Smooth muscle cell (in vitro differentiated cells): ENCODE measurements at regions not wholly inside any gene's neighbourhood (a gene's known extent, or its start where the extent isn't known, plus 50 kb on each side); places are given as distances from the start of the nearest gene placed in this dataset.
"Not testable (repeated sequence)": the region's sequence is repeated elsewhere in the genome, so short reads cannot be mapped to it uniquely, and the experiment has no call there.

Source experiments
- DNase-seq: peaks from one replicate; lab custom pipeline; 2025; ENCODE audit not compliant: unreplicated experiment; lab: John Stamatoyannopoulos, UW
- H2AFZ ChIP-seq: fragments of 200-600 bp; sonication (generic); 2 replicates; pipeline ENCODE4 v1.6.0; 2016; ENCODE audit warnings: antibody characterized with exemption, low read depth, mild to moderate bottlenecking
- H3F3A ChIP-seq: fragments of 200-600 bp; sonication (generic); 2 replicates; pipeline ENCODE4 v1.6.0; 2017; ENCODE audit warnings: antibody characterized with exemption, low read depth
- H3K27ac ChIP-seq: fragments of 200-600 bp; sonication (generic); 2 replicates; pipeline ENCODE4 v1.5.1; 2016; ENCODE audit warnings: low read depth, mild to moderate bottlenecking
- H3K27me3 ChIP-seq: fragments of 200-600 bp; sonication (generic); 2 replicates; pipeline ENCODE4 v1.6.1; 2016; ENCODE audit warnings: low read depth, mild to moderate bottlenecking
- H3K36me3 ChIP-seq: fragments of 200-600 bp; sonication (generic); 2 replicates; pipeline ENCODE4 v1.5.1; 2016; ENCODE audit warnings: low read depth
- H3K4me1 ChIP-seq: fragments of 200-600 bp; sonication (generic); 2 replicates; pipeline ENCODE4 v1.5.1; 2016; ENCODE audit warnings: low read depth
- H3K4me2 ChIP-seq: fragments of 200-600 bp; sonication (generic); 2 replicates; pipeline ENCODE4 v1.6.0; 2016; ENCODE audit warnings: mild to moderate bottlenecking
- H3K4me3 ChIP-seq: fragments of 200-600 bp; sonication (generic); 2 replicates; pipeline ENCODE4 v1.5.1; 2016; ENCODE audit warnings: mild to moderate bottlenecking
- H3K79me2 ChIP-seq: fragments of 200-600 bp; sonication (generic); 2 replicates; pipeline ENCODE4 v1.6.0; 2016; ENCODE audit warnings: low read depth, mild to moderate bottlenecking
- H3K9ac ChIP-seq: fragments of 200-600 bp; sonication (generic); 2 replicates; pipeline ENCODE4 v1.6.0; 2016; ENCODE audit warnings: low read depth
- H3K9me3 ChIP-seq: fragments of 200-600 bp; sonication (generic); replicated peaks from 2 replicates; pipeline ENCODE4 v1.5.1; 2016; ENCODE audit warnings: low read depth
- H4K20me1 ChIP-seq: fragments of 200-600 bp; sonication (generic); 2 replicates; pipeline ENCODE4 v1.6.0; 2016; ENCODE audit warnings: low read depth
- WGBS: methylation state at CpG from one replicate; pipeline ENCODE4 v1.1.7; 2016; ENCODE audit warnings: low lambda C conversion rate; 5-methylcytosine and 5-hydroxymethylcytosine counted together
- TF ChIP-seq, protein P1 (sequence below): fragments of 200-600 bp; sonication (generic); IDR thresholded peaks from 2 replicates; pipeline ENCODE4 v1.5.1; 2017; ENCODE audit warnings: borderline replicate concordance, mild to moderate bottlenecking, antibody characterized with exemption; ENCODE audit not compliant: insufficient read depth, poor library complexity, severe bottlenecking

DNA sequence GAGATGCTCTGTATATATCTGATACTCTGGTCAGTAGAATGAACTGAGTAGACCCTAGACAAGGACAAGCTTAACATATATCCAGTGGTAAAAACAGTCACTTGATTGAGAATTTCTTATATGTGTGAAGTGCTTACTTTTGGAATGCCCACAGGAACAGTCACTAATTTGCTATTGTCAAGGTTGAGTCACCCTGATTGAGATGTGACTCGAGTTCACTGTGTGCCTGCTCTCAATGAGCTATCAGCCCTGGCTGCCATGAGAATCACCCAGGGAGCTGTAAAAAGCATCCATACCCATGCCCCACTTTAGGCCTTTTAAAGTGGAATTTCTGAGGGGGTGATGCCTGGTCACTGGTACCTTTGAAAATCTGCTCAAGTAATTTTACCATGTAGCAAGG, 283.7 kb downstream of the SUCLG1 start:
- no peak overlapping the region for H2AFZ ChIP-seq
- no peaks in the 10 kb centered on the region for H3F3A ChIP-seq
- DNase-seq: no peak
- no peaks in the 10 kb centered on the region for H3K27me3 ChIP-seq
- H4K20me1 ChIP-seq: no peaks in the 10 kb centered on the region
- no peaks in the 10 kb centered on the region for H3K4me1 ChIP-seq
- H3K79me2 ChIP-seq: no peaks in the 10 kb centered on the region
- no peak overlapping the region for H3K4me3 ChIP-seq
- no peaks in the 10 kb centered on the region for H3K36me3 ChIP-seq
- 61% methylated on average over 1 of the region's 1 CpG for WGBS
- H3K27ac ChIP-seq: no peak overlapping the region
- H3K9ac ChIP-seq: no peak overlapping the region
- H3K9me3 ChIP-seq: no peaks in the 10 kb centered on the region
- H3K4me2 ChIP-seq: no peak overlapping the region
- TF ChIP-seq, protein P1, sequence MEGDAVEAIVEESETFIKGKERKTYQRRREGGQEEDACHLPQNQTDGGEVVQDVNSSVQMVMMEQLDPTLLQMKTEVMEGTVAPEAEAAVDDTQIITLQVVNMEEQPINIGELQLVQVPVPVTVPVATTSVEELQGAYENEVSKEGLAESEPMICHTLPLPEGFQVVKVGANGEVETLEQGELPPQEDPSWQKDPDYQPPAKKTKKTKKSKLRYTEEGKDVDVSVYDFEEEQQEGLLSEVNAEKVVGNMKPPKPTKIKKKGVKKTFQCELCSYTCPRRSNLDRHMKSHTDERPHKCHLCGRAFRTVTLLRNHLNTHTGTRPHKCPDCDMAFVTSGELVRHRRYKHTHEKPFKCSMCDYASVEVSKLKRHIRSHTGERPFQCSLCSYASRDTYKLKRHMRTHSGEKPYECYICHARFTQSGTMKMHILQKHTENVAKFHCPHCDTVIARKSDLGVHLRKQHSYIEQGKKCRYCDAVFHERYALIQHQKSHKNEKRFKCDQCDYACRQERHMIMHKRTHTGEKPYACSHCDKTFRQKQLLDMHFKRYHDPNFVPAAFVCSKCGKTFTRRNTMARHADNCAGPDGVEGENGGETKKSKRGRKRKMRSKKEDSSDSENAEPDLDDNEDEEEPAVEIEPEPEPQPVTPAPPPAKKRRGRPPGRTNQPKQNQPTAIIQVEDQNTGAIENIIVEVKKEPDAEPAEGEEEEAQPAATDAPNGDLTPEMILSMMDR: no peak

DNA sequence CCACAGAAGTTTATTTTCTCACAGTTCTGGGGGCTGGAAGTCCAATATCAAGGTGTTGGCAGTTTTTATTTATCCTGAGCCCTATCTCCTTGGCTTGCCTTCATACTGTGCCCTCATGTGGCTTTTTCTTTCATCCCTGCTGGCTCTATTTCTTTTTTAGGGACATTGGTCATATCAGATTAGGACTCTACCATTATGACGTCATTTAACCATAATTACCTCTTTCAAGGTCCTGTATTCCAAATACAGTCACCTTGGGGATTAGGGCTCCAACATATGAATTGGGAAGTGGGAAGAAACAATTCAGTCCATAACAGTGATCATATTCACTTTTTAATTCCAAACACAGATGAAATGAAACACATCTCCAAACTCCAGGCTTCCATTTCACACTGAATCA, 286.0 kb downstream of the SUCLG1 start:
- WGBS: 88% methylated on average over 1 of the region's 1 CpG
- Histone ChIP-seq H3K36me3 (no peaks in the 10 kb centered on the region), H3K4me3 (no peak overlapping the region), H3K4me1 (no peaks in the 10 kb centered on the region), H3K27ac (no peak overlapping the region), H3K9me3 (no peaks in the 10 kb centered on the region), H3K4me2 (no peak overlapping the region), H3F3A (no peaks in the 10 kb centered on the region), H2AFZ (no peak overlapping the region), H3K79me2 (no peaks in the 10 kb centered on the region), H3K27me3 (no peaks in the 10 kb centered on the region), H4K20me1 (no peaks in the 10 kb centered on the region), H3K9ac (no peak overlapping the region)
- DNase-seq: no peak
- TF ChIP-seq, protein P1: no peak

DNA sequence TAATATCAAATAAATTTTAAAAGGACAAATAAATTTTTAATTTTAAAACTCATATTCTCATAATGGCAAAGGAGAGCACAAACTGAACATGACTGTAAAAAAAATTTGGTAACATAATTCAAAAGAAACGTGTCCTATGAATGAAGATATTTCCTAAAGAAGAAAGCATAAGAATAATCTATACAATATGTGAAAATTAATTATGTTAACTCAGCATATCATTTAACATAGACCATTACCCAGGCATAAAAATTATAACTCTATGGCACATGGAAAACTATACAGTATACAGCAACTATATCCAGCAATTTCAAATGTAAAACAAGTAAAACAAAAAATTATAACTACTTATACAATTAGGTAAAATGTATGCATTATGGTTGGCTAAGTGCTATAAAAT, 288.1 kb downstream of the SUCLG1 start:
- H3K27ac ChIP-seq: no peak overlapping the region
- H3F3A ChIP-seq: no peaks in the 10 kb centered on the region
- H2AFZ ChIP-seq: no peak overlapping the region
- H3K27me3 ChIP-seq: no peaks in the 10 kb centered on the region
- TF ChIP-seq, protein P1: no peak
- H3K4me1 ChIP-seq: no peaks in the 10 kb centered on the region
- H3K9me3 ChIP-seq: no peaks in the 10 kb centered on the region
- H3K79me2 ChIP-seq: no peaks in the 10 kb centered on the region
- H3K36me3 ChIP-seq: no peaks in the 10 kb centered on the region
- no peak overlapping the region for H3K4me2 ChIP-seq
- WGBS: 89% methylated on average over 1 of the region's 1 CpG
- H3K9ac ChIP-seq: no peak overlapping the region
- H3K4me3 ChIP-seq: no peak overlapping the region
- H4K20me1 ChIP-seq: no peaks in the 10 kb centered on the region
- no peak for DNase-seq

DNA sequence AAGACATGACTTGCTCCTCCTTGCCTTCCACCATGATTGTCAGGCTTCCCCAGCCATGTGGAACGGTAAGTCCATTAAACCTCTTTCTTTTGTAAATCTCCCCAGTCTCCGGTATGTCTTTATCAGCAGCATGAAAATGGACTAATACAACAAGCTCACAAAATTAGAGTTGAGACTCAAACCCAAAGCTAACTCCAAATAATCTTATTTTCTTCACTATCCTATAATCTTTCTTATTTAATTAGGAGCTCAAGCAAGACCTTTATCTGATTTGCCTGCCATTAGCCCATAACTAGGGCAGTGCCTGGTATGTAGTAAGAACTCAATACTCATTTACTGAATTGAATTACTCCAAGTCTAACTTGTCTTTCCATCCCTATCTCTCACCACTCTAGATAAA, 289.2 kb downstream of the SUCLG1 start:
- H3K79me2 ChIP-seq: no peaks in the 10 kb centered on the region
- no peak overlapping the region for H3K27ac ChIP-seq
- WGBS: 91% methylated on average over 2 of the region's 2 CpGs
- no peaks in the 10 kb centered on the region for H3K4me1 ChIP-seq
- no peak overlapping the region for H3K9ac ChIP-seq
- no peak for DNase-seq
- no peaks in the 10 kb centered on the region for H3F3A ChIP-seq
- H3K27me3 ChIP-seq: no peaks in the 10 kb centered on the region
- TF ChIP-seq, protein P1: no peak
- no peaks in the 10 kb centered on the region for H3K9me3 ChIP-seq
- no peaks in the 10 kb centered on the region for H3K36me3 ChIP-seq
- no peak overlapping the region for H3K4me3 ChIP-seq
- no peak overlapping the region for H3K4me2 ChIP-seq
- H2AFZ ChIP-seq: no peak overlapping the region
- H4K20me1 ChIP-seq: no peaks in the 10 kb centered on the region

DNA sequence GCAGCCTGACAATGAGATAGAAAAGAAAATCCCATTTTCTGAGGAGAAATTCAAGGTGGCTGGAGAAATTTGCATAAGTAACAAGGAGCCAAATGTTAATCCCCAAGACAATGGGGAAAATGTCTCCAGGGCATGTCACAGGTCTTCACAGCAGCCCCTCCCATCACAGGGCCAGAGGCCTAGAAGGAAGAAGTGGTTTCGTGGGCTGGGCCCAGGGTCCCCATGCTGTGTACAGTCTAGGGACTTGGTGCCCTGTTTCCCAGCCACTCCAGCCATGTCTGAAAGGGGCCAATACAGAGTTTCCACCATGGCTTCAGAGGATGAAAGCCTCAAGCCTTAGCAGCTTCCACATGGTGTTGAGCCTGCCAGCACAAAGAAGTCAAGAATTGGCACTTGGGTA, 290.5 kb downstream of the SUCLG1 start:
- not testable (repeated sequence) for H3K4me1 ChIP-seq

More for the DNA sequence above, 290.5 kb downstream of the SUCLG1 start:
- not testable (repeated sequence) for H4K20me1 ChIP-seq, H3K4me3 ChIP-seq, H2AFZ ChIP-seq, H3K4me2 ChIP-seq, H3K27me3 ChIP-seq, H3F3A ChIP-seq, DNase-seq, H3K79me2 ChIP-seq, H3K9ac ChIP-seq, H3K27ac ChIP-seq, H3K36me3 ChIP-seq, H3K9me3 ChIP-seq
- WGBS: 100% methylated on average over 1 of the region's 1 CpG
